Lung microvascular endothelial cell (primary cell): ENCODE measurements at regions not wholly inside any gene's neighbourhood (a gene's known extent, or its start where the extent isn't known, plus 50 kb on each side); places are given as distances from the start of the nearest gene placed in this dataset.

Experiments used
- DNase-seq, 2 donors: peaks; one replicate each; pipeline versions ENCODE4 v3.0.0 to v3.0.0-alpha.2; 2010; ENCODE audit warnings: low read depth in 2 of 2

DNA sequence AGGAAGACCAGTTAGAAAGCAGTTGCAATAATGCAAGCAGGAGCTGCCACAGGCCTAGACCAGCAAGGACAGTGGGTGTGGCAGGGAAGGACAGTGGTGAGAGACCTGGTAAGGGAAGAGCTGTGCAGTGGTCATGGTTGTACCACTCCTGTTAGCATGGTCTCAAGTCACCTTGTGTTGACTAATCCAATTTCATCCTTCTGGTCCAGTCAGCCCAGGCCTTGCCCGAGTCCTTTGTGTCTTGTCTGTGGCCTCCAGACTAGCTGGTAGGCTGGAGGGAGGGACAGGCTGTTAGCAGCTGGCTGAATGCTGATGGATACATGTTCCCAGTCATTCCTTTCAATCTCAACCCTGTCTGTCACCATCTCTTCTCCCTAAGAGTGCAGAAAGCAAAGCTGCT, 54.1 kb upstream of the BRD7 start:
- no peak for DNase-seq

DNA sequence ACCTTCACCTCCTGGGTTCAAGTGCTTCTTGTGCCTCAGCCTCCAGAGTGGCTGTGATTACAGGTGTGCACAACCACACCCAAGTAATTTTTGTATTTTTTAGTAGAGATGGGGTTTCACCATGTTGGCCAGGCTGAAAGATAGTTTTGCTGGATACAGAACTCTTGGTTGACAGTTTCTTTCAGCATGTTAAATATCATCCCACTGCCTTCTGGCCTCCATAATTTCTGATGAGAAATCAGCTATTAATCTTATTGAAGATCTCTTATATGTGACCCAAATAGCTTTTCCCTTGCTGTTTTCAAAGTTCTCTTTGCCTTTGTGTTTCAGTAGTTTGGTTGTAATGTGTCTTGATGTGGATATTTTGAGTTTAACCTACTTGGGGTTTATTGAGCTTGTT, 50.3 kb upstream of the BRD7 start:
- no peak for DNase-seq
